SK-N-MC (cell line): ENCODE measurements at regions not wholly inside any gene's neighbourhood (a gene's known extent, or its start where the extent isn't known, plus 50 kb on each side); places are given as distances from the start of the nearest gene placed in this dataset.

ENCODE experiments used
- EZH2 ChIP-seq: fragments of 200-600 bp; sonication (generic); IDR thresholded peaks from one replicate; pipeline ENCODE4 v1.6.1; 2017; ENCODE audit warnings: antibody characterized with exemption
- POLR2AphosphoS5 ChIP-seq: IDR thresholded peaks from 2 replicates; pipeline ENCODE4 v1.6.1; 2012; ENCODE audit warnings: mild to moderate bottlenecking, low read depth, low read length, borderline replicate concordance

GRCh38 chr3:76912841-76913383 is 127.0 kb upstream of the ROBO2 start:
- no peak for TF ChIP-seq POLR2AphosphoS5
- no peak for TF ChIP-seq EZH2
